Mucosa of gallbladder (tissue), 1 donor: ENCODE measurements at regions not wholly inside any gene's neighbourhood (a gene's known extent, or its start where the extent isn't known, plus 50 kb on each side); places are given as distances from the start of the nearest gene placed in this dataset.

ENCODE experiments used
- DNase-seq: peaks from one replicate; pipeline ENCODE4 v3.0.0-alpha.2; 2020; ENCODE audit warnings: low spot score
- donor health status: DM: no; HTN: no; CAD: no.

GRCh38 chr6:20313051-20313450 is 88.6 kb upstream of the E2F3 start:
- DNase-seq: no peak

GRCh38 chr6:20313960-20314530 is 87.6 kb upstream of the E2F3 start:
- no peak for DNase-seq

GRCh38 chr6:20314866-20315845 is 86.5 kb upstream of the E2F3 start:
- no peak for DNase-seq

- DNase-seq: no peak
Measured at GRCh38 chr6:20317430-20317829, 84.2 kb upstream of the E2F3 start.

GRCh38 chr6:20318851-20319387 is 82.8 kb upstream of the E2F3 start:
- DNase-seq: no peak

GRCh38 chr6:20319520-20320357 is 81.9 kb upstream of the E2F3 start:
- DNase-seq: peak; percentile 30

DNA sequence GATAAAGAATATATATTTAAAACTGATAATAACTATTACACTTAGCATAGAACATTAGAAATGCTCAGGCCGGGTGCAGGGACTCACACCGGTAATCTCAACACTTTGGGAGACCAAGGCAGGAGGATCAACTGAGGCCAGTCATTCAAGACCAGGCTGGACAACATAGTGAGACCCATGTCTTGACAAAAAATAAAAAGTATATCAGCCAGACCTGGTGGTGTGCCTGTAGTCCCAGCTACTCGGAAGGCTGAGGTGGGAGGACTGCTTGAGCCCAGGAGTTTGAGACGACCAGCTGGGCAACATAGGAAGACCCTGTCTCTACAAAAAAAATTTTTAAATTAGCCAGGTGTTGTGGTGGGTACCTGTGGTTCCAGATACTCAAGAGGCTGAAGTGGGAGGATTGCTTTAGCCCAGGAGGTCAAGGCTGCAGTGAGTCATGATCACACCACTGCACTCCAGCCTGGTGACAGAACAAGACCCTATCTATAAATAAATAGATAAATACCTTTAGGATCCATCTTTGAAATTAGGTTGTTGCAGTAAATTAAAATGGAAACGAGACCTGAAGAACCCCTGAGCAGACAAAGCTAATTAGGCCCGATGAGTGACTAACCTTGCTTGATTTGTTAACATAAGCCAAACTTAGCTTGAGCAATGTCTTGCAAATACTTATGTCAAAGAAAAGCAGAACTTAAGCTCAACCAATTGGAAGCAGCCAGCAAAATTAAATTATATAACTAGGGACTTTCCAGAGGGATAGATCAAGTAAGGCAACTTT is 75.8 kb upstream of the E2F3 start:
- DNase-seq: no peak

GRCh38 chr6:20326422-20326728 is 75.3 kb upstream of the E2F3 start:
- no peak for DNase-seq

GRCh38 chr6:20327141-20327540 is 74.5 kb upstream of the E2F3 start:
- DNase-seq: no peak

DNA sequence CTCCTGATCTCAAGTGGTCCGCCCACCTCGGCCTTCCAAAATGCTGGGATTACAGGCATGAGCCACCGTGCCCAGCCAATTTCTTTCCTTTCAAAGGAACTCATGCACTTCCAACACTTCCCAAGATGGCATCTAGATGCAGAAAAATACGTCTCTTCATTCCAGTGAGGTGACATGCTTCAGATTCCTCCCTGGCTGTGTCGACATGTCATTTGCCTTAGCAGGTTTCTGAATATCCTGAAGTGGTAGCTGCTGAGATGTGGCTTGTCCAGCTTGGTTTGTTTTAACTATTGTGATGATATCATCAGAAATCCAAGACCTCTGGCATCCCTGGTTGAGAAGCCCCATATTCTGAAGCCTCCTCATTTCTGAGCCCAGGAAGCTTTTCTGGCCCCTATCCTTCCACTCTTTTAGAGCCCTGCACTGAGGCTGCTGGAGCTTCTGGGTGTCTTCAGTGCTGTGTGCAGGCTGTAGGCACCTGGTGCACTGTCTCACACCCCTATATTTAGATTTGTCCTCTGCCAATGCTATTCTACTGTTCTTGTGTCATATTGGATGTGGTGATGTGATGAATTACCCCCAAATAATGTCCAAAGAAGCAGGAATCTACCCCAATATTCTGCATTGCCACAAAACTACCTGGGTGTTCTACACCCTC is 73.3 kb upstream of the E2F3 start:
- no peak for DNase-seq

- DNase-seq: no peak
Measured at GRCh38 chr6:20328924-20329300, 72.8 kb upstream of the E2F3 start.

DNA sequence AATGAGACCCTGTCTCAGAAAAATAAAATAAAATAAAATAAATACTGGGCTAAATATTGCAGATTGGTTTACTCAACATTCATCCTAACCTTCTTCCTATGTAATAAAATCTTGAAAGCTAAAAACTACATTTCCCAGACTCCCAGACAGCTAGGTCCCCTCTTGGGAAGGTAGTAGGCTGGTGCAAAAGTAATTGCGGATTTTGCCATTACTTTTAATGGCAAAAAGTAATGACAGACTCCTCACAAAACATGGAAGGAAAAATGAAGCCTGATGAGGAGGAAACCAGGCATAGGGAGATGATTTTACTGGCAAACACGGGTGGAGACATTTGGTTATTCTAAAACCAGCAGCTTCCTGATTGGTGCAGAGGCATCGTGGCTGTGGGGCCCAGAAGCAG is 70.6 kb upstream of the E2F3 start:
- DNase-seq: no peak

DNA sequence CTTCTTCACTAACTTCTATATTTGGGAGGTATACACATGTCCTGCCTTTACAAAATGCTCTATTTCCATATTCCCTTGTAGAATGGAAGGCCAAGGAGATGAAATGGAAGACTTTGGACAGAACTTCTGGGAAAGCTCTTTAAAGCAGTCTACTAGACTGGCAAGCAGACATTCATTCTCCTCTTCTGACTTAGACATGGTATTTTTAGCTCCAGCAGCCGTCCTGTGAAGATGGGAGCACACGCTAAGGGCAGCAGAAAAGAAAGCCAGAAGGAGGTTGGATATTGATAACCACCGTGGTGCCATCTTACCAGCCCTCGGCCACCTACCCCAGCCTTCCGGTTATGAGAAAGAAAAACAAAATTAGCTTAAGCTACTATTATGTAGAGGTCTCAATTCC is 70.1 kb upstream of the E2F3 start:
- no peak for DNase-seq

DNA sequence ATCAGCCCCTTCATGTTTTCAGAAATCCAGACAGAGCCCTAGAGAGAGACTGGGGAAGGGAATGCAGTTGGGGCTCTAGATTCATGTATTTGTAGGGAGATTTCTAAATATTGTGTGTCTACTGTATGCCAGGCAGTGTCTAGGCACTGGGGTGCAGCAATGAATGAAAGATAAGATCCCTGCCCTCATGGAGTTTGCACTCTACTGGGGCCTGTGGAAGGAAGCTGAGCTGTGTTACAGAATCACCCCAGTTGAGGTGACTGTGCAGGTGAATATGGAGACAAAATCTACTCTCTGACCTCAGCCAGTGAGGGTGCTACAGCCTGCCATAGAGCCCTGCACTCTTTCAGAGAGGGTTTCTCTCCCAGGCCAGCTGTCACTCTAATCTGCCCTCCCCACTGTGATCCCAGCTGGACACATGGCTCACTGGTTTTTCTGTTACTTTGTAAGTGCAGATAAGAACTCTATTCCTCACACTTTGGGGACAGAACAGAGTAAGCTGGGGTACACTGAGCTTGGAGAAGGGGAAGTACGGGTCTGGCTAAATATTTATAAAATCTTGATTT is 69.2 kb upstream of the E2F3 start:
- no peak for DNase-seq

- no peak for DNase-seq
Measured at GRCh38 chr6:20333721-20334269, 67.9 kb upstream of the E2F3 start.

- DNase-seq: no peak
Measured at GRCh38 chr6:20334334-20334733, 67.3 kb upstream of the E2F3 start.

DNA sequence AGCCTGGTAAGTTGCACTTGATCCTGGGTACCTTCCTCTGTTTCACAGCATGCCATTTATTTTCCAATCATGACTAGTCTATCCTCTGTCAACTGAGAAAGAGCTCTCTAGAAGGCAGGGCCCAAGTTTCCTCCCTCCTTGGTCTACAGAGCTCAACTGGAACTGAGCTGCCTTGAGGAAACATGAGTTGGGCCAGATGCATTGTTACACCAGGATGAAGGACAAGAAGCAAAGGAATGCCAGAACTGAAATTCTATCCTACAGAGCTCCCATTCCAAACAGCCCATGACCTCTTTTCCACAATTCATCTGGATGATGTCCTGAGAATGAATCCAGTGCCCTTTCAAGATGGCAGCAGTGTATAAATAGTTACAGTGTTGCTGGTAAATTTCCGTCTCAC is 66.7 kb upstream of the E2F3 start:
- no peak for DNase-seq

GRCh38 chr6:20335872-20336271 is 65.8 kb upstream of the E2F3 start:
- no peak for DNase-seq

GRCh38 chr6:20338156-20338555 is 63.5 kb upstream of the E2F3 start:
- no peak for DNase-seq

- no peak for DNase-seq
Measured at GRCh38 chr6:20340068-20340848, 61.4 kb upstream of the E2F3 start.
